Lower leg skin (tissue), 4 donors: ENCODE measurements at regions not wholly inside any gene's neighbourhood (a gene's known extent, or its start where the extent isn't known, plus 50 kb on each side); places are given as distances from the start of the nearest gene placed in this dataset.

ENCODE experiments used
- DNase-seq, 2 donors: peaks; one replicate each; pipeline ENCODE4 v3.0.0-alpha.2; 2019; ENCODE audit warnings: low spot score in 2 of 2
- H3K4me3 ChIP-seq: fragments of 200-600 bp; sonication (generic); 2 replicates; pipeline ENCODE4 v1.5.1; 2017; ENCODE audit warnings: mild to moderate bottlenecking, low read depth; ENCODE audit not compliant: poor library complexity, severe bottlenecking
- POLR2A ChIP-seq, 2 donors: fragments of 450-650 bp; IDR thresholded peaks; one replicate each; pipeline ENCODE4 v1.6.1; 2016 to 2017; ENCODE audit warnings: antibody characterized with exemption in 2 of 2, mild to moderate bottlenecking in 1 of 2, moderate library complexity in 1 of 2
- WGBS, 2 donors: methylation state at CpG; one replicate each; pipeline ENCODE4 v1.1.5; 2018; 5-methylcytosine and 5-hydroxymethylcytosine counted together
- intact Hi-C: fragments of 100-400 bp; cut with DNase I; formaldehyde crosslinking; loops from one replicate; pipeline ENCODE4 v1.15.0; 2023; ENCODE audit warnings: low total_unique reads
- TF ChIP-seq, protein P1 (sequence below), 3 donors: fragments of 450-650 bp; IDR thresholded peaks; one replicate each; pipeline ENCODE4 v1.5.1; 2016; ENCODE audit warnings: antibody characterized with exemption in 3 of 3, mild to moderate bottlenecking in 3 of 3, moderate library complexity in 2 of 3

DNA sequence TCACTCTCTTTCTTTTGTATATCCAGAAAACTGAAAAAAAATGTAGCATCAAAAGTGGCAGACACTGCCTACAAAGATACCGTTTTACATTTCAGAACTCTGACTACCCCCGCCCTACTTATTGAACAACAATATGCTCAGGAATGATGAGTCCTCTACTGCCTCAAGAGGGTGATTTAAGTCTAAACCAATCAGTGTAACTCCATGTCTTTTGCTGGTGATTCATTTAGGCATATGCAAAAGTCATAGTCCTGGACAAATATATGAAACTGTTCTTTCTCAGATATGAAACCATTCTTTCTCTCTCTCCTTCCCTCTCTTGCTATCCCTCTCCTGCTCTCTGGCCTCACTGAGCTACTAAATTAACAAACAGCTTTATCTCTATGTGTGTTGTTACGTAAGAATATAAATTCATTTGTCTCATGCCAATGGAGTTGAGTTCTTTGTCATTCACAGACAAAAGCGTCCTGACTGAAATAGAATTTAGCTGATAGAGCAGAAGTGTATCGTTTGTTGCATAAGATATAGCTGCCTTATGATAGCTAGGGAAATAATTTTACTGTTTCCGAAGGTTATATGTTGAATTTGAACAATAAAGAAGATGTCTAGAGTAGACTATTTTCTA is 133.7 kb upstream of the OSTN start:
- intact Hi-C loops: no loop called here
- 83 to 91% methylated on average over 6 of the region's 6 CpGs for WGBS, 2 donors
- DNase-seq: no peak
- no peak overlapping the region for H3K4me3 ChIP-seq
- no peak for TF ChIP-seq POLR2A (IDR thresholded peaks at IDR 0.05)
- TF ChIP-seq, protein P1, sequence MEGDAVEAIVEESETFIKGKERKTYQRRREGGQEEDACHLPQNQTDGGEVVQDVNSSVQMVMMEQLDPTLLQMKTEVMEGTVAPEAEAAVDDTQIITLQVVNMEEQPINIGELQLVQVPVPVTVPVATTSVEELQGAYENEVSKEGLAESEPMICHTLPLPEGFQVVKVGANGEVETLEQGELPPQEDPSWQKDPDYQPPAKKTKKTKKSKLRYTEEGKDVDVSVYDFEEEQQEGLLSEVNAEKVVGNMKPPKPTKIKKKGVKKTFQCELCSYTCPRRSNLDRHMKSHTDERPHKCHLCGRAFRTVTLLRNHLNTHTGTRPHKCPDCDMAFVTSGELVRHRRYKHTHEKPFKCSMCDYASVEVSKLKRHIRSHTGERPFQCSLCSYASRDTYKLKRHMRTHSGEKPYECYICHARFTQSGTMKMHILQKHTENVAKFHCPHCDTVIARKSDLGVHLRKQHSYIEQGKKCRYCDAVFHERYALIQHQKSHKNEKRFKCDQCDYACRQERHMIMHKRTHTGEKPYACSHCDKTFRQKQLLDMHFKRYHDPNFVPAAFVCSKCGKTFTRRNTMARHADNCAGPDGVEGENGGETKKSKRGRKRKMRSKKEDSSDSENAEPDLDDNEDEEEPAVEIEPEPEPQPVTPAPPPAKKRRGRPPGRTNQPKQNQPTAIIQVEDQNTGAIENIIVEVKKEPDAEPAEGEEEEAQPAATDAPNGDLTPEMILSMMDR (IDR thresholded peaks at IDR 0.05): no peak

DNA sequence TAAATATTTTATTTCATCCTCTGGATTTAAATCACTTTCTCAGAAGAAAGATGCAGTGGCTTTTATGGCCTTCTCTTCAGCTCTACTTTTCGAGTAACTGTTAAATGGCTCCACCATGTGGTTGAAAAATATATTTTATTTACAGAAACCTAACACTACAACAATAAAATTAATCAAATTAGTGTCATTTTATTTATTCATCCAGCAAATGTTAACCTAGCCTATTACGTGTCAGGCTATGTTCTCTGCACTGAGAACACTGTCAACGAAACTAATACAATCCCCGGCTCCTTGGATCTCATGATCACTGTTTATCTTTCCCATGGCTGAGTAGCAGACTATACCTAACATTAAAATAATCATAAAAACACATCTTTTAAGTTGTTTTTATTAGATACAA is 148.0 kb upstream of the OSTN start:
- 24% methylated on average over 4 of the region's 4 CpGs for WGBS, 2 donors
- TF ChIP-seq, protein P1 (IDR thresholded peaks at IDR 0.05): no peak
- no peak for TF ChIP-seq POLR2A (IDR thresholded peaks at IDR 0.05)
- H3K4me3 ChIP-seq: no peak overlapping the region
- DNase-seq: no peak
- intact Hi-C loops: loop anchor here (10.0 kb wide), 1 partner anchor 166 kb away; no protein-coding TSS in a partner anchor

DNA sequence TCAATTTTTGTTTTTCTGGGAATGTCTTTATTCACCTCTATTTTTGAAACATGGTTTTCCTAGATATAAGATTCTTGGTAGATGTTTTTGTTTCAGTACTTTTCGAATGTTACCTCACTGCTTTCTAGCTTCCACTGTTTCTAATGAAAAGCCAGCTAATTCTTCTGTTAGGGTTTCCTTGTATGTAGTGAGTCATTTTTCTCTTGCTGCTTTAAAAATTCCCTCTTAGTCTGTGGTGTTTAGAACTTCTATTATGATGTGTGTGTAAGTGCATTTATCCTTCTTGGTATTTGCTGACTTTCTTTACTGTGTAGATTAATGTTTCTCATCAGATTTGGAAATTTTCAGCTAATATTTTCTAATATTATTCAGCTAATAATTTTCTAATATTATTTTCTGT is 151.1 kb upstream of the OSTN start:
- no peak overlapping the region for H3K4me3 ChIP-seq
- intact Hi-C loops: no loop called here
- TF ChIP-seq, protein P1 (IDR thresholded peaks at IDR 0.05): no peak
- no peak for TF ChIP-seq POLR2A (IDR thresholded peaks at IDR 0.05)
- no peak for DNase-seq
- WGBS, 2 donors: 78% methylated on average over 1 of the region's 1 CpG

DNA sequence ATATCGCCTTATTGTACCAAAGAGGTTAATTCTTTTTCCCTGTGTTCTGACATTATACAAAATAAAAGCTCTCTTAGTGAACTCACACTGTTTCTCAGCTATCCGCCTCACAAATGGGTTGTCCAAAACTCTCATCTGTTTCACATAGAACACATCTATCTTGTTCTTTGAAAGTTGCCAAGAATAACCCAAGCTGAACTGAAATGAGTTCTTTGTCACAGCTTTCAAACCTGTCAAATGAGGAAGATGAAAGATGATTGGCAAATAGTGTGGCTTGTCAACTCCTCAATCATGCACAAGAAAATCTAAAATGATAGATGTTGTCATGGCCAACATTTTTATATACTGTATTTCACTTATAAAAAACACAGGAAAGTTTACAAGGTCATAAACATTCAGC is 168.1 kb upstream of the OSTN start:
- TF ChIP-seq, protein P1 (IDR thresholded peaks at IDR 0.05): no peak
- TF ChIP-seq POLR2A (IDR thresholded peaks at IDR 0.05): no peak
- no peak for DNase-seq
- intact Hi-C loops: no loop called here
- WGBS, 2 donors: 56 to 69% methylated on average over 2 of the region's 2 CpGs
- no peak overlapping the region for H3K4me3 ChIP-seq

DNA sequence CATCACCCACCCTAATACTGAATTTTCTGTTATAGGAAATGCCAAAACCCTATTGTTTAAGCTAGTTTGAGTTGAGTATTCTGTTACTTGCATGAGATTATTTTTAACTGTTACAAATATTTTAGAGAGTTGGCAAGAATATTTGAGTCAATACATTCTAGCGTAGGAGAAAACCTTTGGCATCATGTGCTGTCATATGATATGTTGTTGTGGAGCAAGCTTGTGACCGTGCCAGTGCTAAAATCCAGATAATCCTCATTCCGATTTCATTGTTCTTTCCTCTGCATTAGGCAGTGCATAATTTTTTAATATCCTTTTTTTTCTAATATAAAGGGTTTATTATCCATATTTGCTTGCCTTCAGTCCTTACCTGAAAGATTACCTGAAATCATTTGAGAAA is 168.0 kb upstream of the GMNC start:
- TF ChIP-seq, protein P1 (IDR thresholded peaks at IDR 0.05): no peak
- no peak for TF ChIP-seq POLR2A (IDR thresholded peaks at IDR 0.05)
- no peak overlapping the region for H3K4me3 ChIP-seq
- intact Hi-C loops: no loop called here
- DNase-seq: no peak
- 34 to 57% methylated on average over 3 of the region's 3 CpGs for WGBS, 2 donors

DNA sequence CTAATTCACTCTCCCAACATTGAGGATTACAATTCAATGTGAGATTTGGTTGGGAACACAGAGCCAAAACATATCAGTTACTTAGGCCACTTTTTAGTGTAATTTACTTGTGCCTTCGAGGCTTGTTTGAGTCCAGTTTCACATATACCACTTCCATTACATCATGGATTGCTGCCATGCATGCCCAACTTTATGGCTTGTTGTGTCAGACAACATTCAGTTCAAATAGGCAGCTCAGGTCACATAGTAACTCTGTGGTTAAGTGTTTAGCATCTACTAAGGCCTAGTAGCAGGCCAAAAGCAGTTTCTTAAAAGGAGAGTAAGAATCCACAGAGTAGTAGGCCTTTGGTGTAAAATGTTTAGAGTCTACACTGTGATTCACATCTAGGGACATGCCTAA is 164.3 kb upstream of the GMNC start:
- WGBS, 2 donors: 64 to 66% methylated on average over 1 of the region's 1 CpG
- no peak for DNase-seq
- intact Hi-C loops: no loop called here
- TF ChIP-seq, protein P1 (IDR thresholded peaks at IDR 0.05): no peak
- TF ChIP-seq POLR2A (IDR thresholded peaks at IDR 0.05): no peak
- H3K4me3 ChIP-seq: no peak overlapping the region
